LNCaP clone FGC (cell line): ENCODE measurements at regions not wholly inside any gene's neighbourhood (a gene's known extent, or its start where the extent isn't known, plus 50 kb on each side); places are given as distances from the start of the nearest gene placed in this dataset.
"Not testable (repeated sequence)": the region's sequence is repeated elsewhere in the genome, so short reads cannot be mapped to it uniquely, and the experiment has no call there.

Source experiments
- DNase-seq: peaks from one replicate; pipeline ENCODE4 v3.0.0-alpha.2; 2011; ENCODE audit warnings: low read depth
- H3K4me3 ChIP-seq: 2 replicates; pipeline ENCODE4 v1.5.1; 2011; ENCODE audit warnings: mild to moderate bottlenecking, low read depth, low read length, control low read depth
- CTCF ChIP-seq: IDR thresholded peaks from 2 replicates; pipeline ENCODE4 v1.5.1; 2012; ENCODE audit warnings: mild to moderate bottlenecking; ENCODE audit not compliant: control insufficient read depth, insufficient read depth; ENCODE audit errors: extremely low read depth

GRCh38 chr6:82612475-82613039 lies 248.9 kb downstream of the TPBG start:
- TF ChIP-seq CTCF = no peak
- DNase-seq = no peak
- no peak overlapping the region for H3K4me3 ChIP-seq

GRCh38 chr6:82614518-82614917 lies 250.9 kb downstream of the TPBG start:
- TF ChIP-seq CTCF = no peak
- no peak overlapping the region for H3K4me3 ChIP-seq
- no peak for DNase-seq

GRCh38 chr6:82616386-82617028 lies 252.9 kb downstream of the TPBG start:
- H3K4me3 ChIP-seq = no peak overlapping the region
- no peak for DNase-seq
- no peak for TF ChIP-seq CTCF

GRCh38 chr6:82617648-82618047 lies 254.0 kb downstream of the TPBG start:
- no peak overlapping the region for H3K4me3 ChIP-seq
- no peak for DNase-seq
- no peak for TF ChIP-seq CTCF

GRCh38 chr6:82619573-82619972 lies 256.0 kb downstream of the TPBG start:
- no peak for TF ChIP-seq CTCF

GRCh38 chr6:82622461-82622860 lies 258.8 kb downstream of the TPBG start:
- DNase-seq = no peak
- TF ChIP-seq CTCF = no peak
- H3K4me3 ChIP-seq = no peak overlapping the region

More at GRCh38 chr6:82619573-82619972, 256.0 kb downstream of the TPBG start:
- no peak for DNase-seq
- no peak overlapping the region for H3K4me3 ChIP-seq

- TF ChIP-seq CTCF = no peak
- DNase-seq = no peak
- H3K4me3 ChIP-seq = no peak overlapping the region
Observed at GRCh38 chr6:82624251-82624650, 260.6 kb downstream of the TPBG start.

GRCh38 chr6:82626946-82627345 lies 263.3 kb downstream of the TPBG start:
- H3K4me3 ChIP-seq, DNase-seq: not testable (repeated sequence)
